ENCODE measurements at regions not wholly inside any gene's neighbourhood (a gene's known extent, or its start where the extent isn't known, plus 50 kb on each side); places are given as distances from the start of the nearest gene placed in this dataset.

DNA sequence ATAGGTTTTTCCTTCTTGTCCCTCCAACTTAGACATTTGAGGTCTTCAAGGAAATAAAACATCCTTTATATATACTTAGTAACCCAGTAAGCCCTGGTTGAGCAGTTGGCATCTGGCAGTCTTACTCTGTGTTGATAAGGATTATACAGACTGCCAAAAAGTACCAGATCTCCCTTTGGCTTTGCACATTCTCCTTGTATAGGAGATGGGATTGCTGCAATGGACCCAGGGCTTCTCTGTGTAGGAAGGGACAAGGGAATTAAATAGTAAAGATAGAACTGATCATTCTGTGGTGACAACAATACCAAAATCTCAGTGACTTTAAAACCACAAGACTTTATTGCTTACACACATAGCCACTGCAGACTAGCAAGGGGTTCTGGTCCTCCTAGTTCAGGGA lies 180.1 kb upstream of the CCDC196 start:
- Histone ChIP-seq H3K4me3 (ENCODE audit: low read length) (no peak overlapping the region), H3K18ac (ENCODE audit: low read length) (no peak overlapping the region)

DNA sequence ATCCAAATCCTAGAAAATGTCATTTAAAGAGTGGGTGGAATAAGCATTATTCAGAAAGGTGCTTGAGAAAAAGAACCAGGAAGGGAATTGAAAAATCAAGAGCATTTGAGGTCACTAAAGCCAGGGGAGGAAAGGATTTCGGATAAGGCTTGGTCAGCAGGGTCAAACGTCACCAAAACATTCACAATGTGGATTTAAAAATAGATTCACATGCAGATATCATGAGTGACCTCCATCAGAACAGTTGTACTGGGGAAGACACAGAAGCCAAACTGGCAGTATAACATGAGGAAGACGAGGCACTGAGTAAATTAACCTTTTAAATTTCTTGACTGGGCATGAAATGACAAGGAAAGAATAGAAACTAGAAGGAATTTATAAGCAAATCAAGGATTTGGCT lies 175.1 kb upstream of the CCDC196 start:
- Histone ChIP-seq H2BK15ac (replicated peaks; ENCODE audit: low read depth) (no peak overlapping the region), H2BK120ac (ENCODE audit: low read depth, low read length) (no peak overlapping the region), H2BK5ac (ENCODE audit: low read length) (no peak overlapping the region), H3K27ac (ENCODE audit: low read depth, low read length) (no peak overlapping the region), H3K4me1 (ENCODE audit: control insufficient read depth, low read depth, low read length) (no peaks in the 10 kb centered on the region), H3K23ac (ENCODE audit: low read length) (no peak overlapping the region), H3K36me3 (ENCODE audit: control insufficient read depth, insufficient read depth, low read length) (no peaks in the 10 kb centered on the region), H3K4me2 (ENCODE audit: low read length) (no peak overlapping the region), H3K56ac (ENCODE audit: low read length) (no peak overlapping the region), H3K4ac (ENCODE audit: low read depth, low read length) (no peak overlapping the region), H2AK5ac (ENCODE audit: low read length) (no peak overlapping the region), H3K79me1 (ENCODE audit: low read length) (no peaks in the 10 kb centered on the region), H4K8ac (ENCODE audit: low read depth, low read length) (no peak overlapping the region), H3K4me3 (ENCODE audit: low read length) (no peak overlapping the region), H3K18ac (ENCODE audit: low read length) (no peak overlapping the region), H3K79me2 (ENCODE audit: control insufficient read depth, insufficient read depth, low read length) (no peaks in the 10 kb centered on the region), H3K27me3 (ENCODE audit: insufficient read depth, low read length, poor library complexity) (no peaks in the 10 kb centered on the region), H3K9ac (ENCODE audit: low read length) (no peak overlapping the region), H4K5ac (ENCODE audit: low read length) (no peak overlapping the region)
- no CpG with 5 or more reads among the region's 3 CpGs for WGBS (ENCODE audit: extremely low coverage, insufficient coverage, low lambda C conversion rate)
- no peak for DNase-seq

More for the DNA sequence above, 180.1 kb upstream of the CCDC196 start:
- Histone ChIP-seq H3K27ac (ENCODE audit: low read depth, low read length) (no peak overlapping the region), H3K4me2 (ENCODE audit: low read length) (no peak overlapping the region), H3K36me3 (ENCODE audit: control insufficient read depth, insufficient read depth, low read length) (no peaks in the 10 kb centered on the region), H2BK15ac (replicated peaks; ENCODE audit: low read depth) (no peak overlapping the region), H3K4me1 (ENCODE audit: control insufficient read depth, low read depth, low read length) (no peaks in the 10 kb centered on the region), H3K9ac (ENCODE audit: low read length) (no peak overlapping the region), H3K4ac (ENCODE audit: low read depth, low read length) (no peak overlapping the region), H3K23ac (ENCODE audit: low read length) (no peak overlapping the region), H4K5ac (ENCODE audit: low read length) (no peak overlapping the region), H2BK5ac (ENCODE audit: low read length) (no peak overlapping the region), H3K27me3 (ENCODE audit: insufficient read depth, low read length, poor library complexity) (no peaks in the 10 kb centered on the region), H3K56ac (ENCODE audit: low read length) (no peak overlapping the region), H2AK5ac (ENCODE audit: low read length) (no peak overlapping the region), H4K8ac (ENCODE audit: low read depth, low read length) (no peak overlapping the region), H3K79me1 (ENCODE audit: low read length) (no peaks in the 10 kb centered on the region), H3K79me2 (ENCODE audit: control insufficient read depth, insufficient read depth, low read length) (no peaks in the 10 kb centered on the region), H2BK120ac (ENCODE audit: low read depth, low read length) (no peak overlapping the region)
- DNase-seq: no peak

DNA sequence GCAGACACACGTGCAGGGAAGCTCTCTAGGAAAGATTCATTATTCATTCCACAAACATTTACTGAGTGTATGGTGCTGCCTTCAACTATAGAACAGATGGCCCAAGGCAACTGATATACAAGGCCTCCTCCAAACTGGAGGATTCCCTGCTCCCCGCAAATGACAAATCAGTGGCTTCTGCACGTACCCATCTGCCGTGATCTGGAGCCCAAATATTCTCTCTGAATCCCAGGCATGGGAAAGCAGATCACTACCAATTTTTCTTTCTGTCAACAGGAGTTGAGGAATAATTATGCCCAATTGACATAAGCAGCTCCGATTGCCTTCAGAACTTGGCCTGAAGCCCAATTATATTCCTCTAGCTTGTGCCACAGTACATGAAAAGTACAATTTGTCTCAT lies 174.2 kb upstream of the CCDC196 start:
- no peak for DNase-seq
- H3K9ac ChIP-seq (ENCODE audit: low read length): no peak overlapping the region
- H3K79me1 ChIP-seq (ENCODE audit: low read length): no peaks in the 10 kb centered on the region
- H3K4me3 ChIP-seq (ENCODE audit: low read length): no peak overlapping the region
- H2BK120ac ChIP-seq (ENCODE audit: low read depth, low read length): no peak overlapping the region
- H3K4me1 ChIP-seq (ENCODE audit: control insufficient read depth, low read depth, low read length): no peaks in the 10 kb centered on the region
- no peak overlapping the region for H2BK15ac ChIP-seq (replicated peaks; ENCODE audit: low read depth)
- H3K36me3 ChIP-seq (ENCODE audit: control insufficient read depth, insufficient read depth, low read length): no peaks in the 10 kb centered on the region
- H4K8ac ChIP-seq (ENCODE audit: low read depth, low read length): no peak overlapping the region
- H3K27ac ChIP-seq (ENCODE audit: low read depth, low read length): no peak overlapping the region
- no peak overlapping the region for H4K5ac ChIP-seq (ENCODE audit: low read length)
- no CpG with 5 or more reads among the region's 5 CpGs for WGBS (ENCODE audit: extremely low coverage, insufficient coverage, low lambda C conversion rate)
- no peak overlapping the region for H3K23ac ChIP-seq (ENCODE audit: low read length)
- H3K18ac ChIP-seq (ENCODE audit: low read length): no peak overlapping the region
- no peak overlapping the region for H3K4me2 ChIP-seq (ENCODE audit: low read length)
- H3K27me3 ChIP-seq (ENCODE audit: insufficient read depth, low read length, poor library complexity): no peaks in the 10 kb centered on the region
- no peak overlapping the region for H2BK5ac ChIP-seq (ENCODE audit: low read length)
- no peak overlapping the region for H3K56ac ChIP-seq (ENCODE audit: low read length)
- no peak overlapping the region for H2AK5ac ChIP-seq (ENCODE audit: low read length)
- no peak overlapping the region for H3K4ac ChIP-seq (ENCODE audit: low read depth, low read length)
- H3K79me2 ChIP-seq (ENCODE audit: control insufficient read depth, insufficient read depth, low read length): no peaks in the 10 kb centered on the region

- no peak for DNase-seq
- Histone ChIP-seq H3K36me3 (ENCODE audit: control insufficient read depth, insufficient read depth, low read length) (no peaks in the 10 kb centered on the region), H2BK120ac (ENCODE audit: low read depth, low read length) (no peak overlapping the region), H3K27ac (ENCODE audit: low read depth, low read length) (no peak overlapping the region), H2BK15ac (replicated peaks; ENCODE audit: low read depth) (no peak overlapping the region), H3K9ac (ENCODE audit: low read length) (no peak overlapping the region), H3K23ac (ENCODE audit: low read length) (no peak overlapping the region), H3K4me2 (ENCODE audit: low read length) (no peak overlapping the region), H3K79me2 (ENCODE audit: control insufficient read depth, insufficient read depth, low read length) (no peaks in the 10 kb centered on the region), H3K27me3 (ENCODE audit: insufficient read depth, low read length, poor library complexity) (no peaks in the 10 kb centered on the region), H3K4me1 (ENCODE audit: control insufficient read depth, low read depth, low read length) (no peaks in the 10 kb centered on the region), H3K4me3 (ENCODE audit: low read length) (no peak overlapping the region), H3K18ac (ENCODE audit: low read length) (no peak overlapping the region), H3K4ac (ENCODE audit: low read depth, low read length) (no peak overlapping the region), H4K8ac (ENCODE audit: low read depth, low read length) (no peak overlapping the region), H3K79me1 (ENCODE audit: low read length) (no peaks in the 10 kb centered on the region), H2BK5ac (ENCODE audit: low read length) (no peak overlapping the region), H2AK5ac (ENCODE audit: low read length) (no peak overlapping the region), H4K5ac (ENCODE audit: low read length) (no peak overlapping the region), H3K56ac (ENCODE audit: low read length) (no peak overlapping the region)
- WGBS (ENCODE audit: extremely low coverage, insufficient coverage, low lambda C conversion rate): no CpG with 5 or more reads among the region's 3 CpGs
Measured at GRCh38 chr14:66312451-66312850, 173.7 kb upstream of the CCDC196 start.

- no peak overlapping the region for H2BK15ac ChIP-seq (replicated peaks; ENCODE audit: low read depth)
- H4K8ac ChIP-seq (ENCODE audit: low read depth, low read length): no peak overlapping the region
- no CpG with 5 or more reads among the region's 1 CpG for WGBS (ENCODE audit: extremely low coverage, insufficient coverage, low lambda C conversion rate)
- no peak overlapping the region for H3K9ac ChIP-seq (ENCODE audit: low read length)
- no peaks in the 10 kb centered on the region for H3K79me2 ChIP-seq (ENCODE audit: control insufficient read depth, insufficient read depth, low read length)
- H3K4me1 ChIP-seq (ENCODE audit: control insufficient read depth, low read depth, low read length): no peaks in the 10 kb centered on the region
- no peak overlapping the region for H3K56ac ChIP-seq (ENCODE audit: low read length)
- no peaks in the 10 kb centered on the region for H3K79me1 ChIP-seq (ENCODE audit: low read length)
- no peak overlapping the region for H3K4me2 ChIP-seq (ENCODE audit: low read length)
- H4K5ac ChIP-seq (ENCODE audit: low read length): no peak overlapping the region
- H2BK5ac ChIP-seq (ENCODE audit: low read length): no peak overlapping the region
- H3K27me3 ChIP-seq (ENCODE audit: insufficient read depth, low read length, poor library complexity): no peaks in the 10 kb centered on the region
- H2AK5ac ChIP-seq (ENCODE audit: low read length): no peak overlapping the region
- H3K4me3 ChIP-seq (ENCODE audit: low read length): no peak overlapping the region
- DNase-seq: no peak
- H3K23ac ChIP-seq (ENCODE audit: low read length): no peak overlapping the region
- H3K18ac ChIP-seq (ENCODE audit: low read length): no peak overlapping the region
- no peaks in the 10 kb centered on the region for H3K36me3 ChIP-seq (ENCODE audit: control insufficient read depth, insufficient read depth, low read length)
- no peak overlapping the region for H2BK120ac ChIP-seq (ENCODE audit: low read depth, low read length)
- no peak overlapping the region for H3K4ac ChIP-seq (ENCODE audit: low read depth, low read length)
- no peak overlapping the region for H3K27ac ChIP-seq (ENCODE audit: low read depth, low read length)
Measured at GRCh38 chr14:66315098-66315497, 171.1 kb upstream of the CCDC196 start.

GRCh38 chr14:66315548-66315947 lies 170.6 kb upstream of the CCDC196 start:
- Histone ChIP-seq H4K5ac (ENCODE audit: low read length) (no peak overlapping the region), H3K18ac (ENCODE audit: low read length) (no peak overlapping the region), H2AK5ac (ENCODE audit: low read length) (no peak overlapping the region), H3K4me1 (ENCODE audit: control insufficient read depth, low read depth, low read length) (no peaks in the 10 kb centered on the region), H3K9ac (ENCODE audit: low read length) (no peak overlapping the region), H4K8ac (ENCODE audit: low read depth, low read length) (no peak overlapping the region), H2BK5ac (ENCODE audit: low read length) (no peak overlapping the region), H2BK15ac (replicated peaks; ENCODE audit: low read depth) (no peak overlapping the region), H2BK120ac (ENCODE audit: low read depth, low read length) (no peak overlapping the region), H3K23ac (ENCODE audit: low read length) (no peak overlapping the region), H3K27ac (ENCODE audit: low read depth, low read length) (no peak overlapping the region), H3K27me3 (ENCODE audit: insufficient read depth, low read length, poor library complexity) (no peaks in the 10 kb centered on the region), H3K36me3 (ENCODE audit: control insufficient read depth, insufficient read depth, low read length) (no peaks in the 10 kb centered on the region), H3K56ac (ENCODE audit: low read length) (no peak overlapping the region), H3K4me2 (ENCODE audit: low read length) (no peak overlapping the region), H3K79me1 (ENCODE audit: low read length) (no peaks in the 10 kb centered on the region), H3K4me3 (ENCODE audit: low read length) (no peak overlapping the region), H3K4ac (ENCODE audit: low read depth, low read length) (no peak overlapping the region), H3K79me2 (ENCODE audit: control insufficient read depth, insufficient read depth, low read length) (no peaks in the 10 kb centered on the region)
- DNase-seq: peak; percentile 27
- WGBS (ENCODE audit: extremely low coverage, insufficient coverage, low lambda C conversion rate): no CpG with 5 or more reads among the region's 1 CpG

Data from mesendoderm (in vitro differentiated cells).